ENCODE measurements at regions not wholly inside any gene's neighbourhood (a gene's known extent, or its start where the extent isn't known, plus 50 kb on each side); places are given as distances from the start of the nearest gene placed in this dataset.

DNA sequence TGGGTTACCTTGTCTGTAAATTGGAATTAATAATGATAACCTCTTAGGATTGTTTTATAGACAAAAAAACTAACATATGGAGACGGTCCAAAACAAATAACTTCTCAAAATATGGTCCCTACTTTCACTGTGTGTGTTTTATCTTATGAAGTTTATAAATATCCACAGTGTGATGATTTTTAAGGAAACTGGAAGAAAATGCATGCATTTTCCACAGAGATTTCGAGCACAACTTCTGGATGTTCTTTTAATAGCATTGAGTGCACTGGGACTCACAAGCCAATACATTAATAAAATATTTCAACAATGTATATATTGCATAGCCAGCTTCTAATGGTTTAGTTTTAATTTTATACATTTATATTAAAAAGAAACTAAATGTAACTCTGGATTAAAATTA, 87.9 kb upstream of the SPHKAP start:
- TF ChIP-seq, protein P1, sequence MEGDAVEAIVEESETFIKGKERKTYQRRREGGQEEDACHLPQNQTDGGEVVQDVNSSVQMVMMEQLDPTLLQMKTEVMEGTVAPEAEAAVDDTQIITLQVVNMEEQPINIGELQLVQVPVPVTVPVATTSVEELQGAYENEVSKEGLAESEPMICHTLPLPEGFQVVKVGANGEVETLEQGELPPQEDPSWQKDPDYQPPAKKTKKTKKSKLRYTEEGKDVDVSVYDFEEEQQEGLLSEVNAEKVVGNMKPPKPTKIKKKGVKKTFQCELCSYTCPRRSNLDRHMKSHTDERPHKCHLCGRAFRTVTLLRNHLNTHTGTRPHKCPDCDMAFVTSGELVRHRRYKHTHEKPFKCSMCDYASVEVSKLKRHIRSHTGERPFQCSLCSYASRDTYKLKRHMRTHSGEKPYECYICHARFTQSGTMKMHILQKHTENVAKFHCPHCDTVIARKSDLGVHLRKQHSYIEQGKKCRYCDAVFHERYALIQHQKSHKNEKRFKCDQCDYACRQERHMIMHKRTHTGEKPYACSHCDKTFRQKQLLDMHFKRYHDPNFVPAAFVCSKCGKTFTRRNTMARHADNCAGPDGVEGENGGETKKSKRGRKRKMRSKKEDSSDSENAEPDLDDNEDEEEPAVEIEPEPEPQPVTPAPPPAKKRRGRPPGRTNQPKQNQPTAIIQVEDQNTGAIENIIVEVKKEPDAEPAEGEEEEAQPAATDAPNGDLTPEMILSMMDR (conservative IDR thresholded peaks at IDR 0.05), result no peak
- no peak for TF ChIP-seq ZFX (IDR thresholded peaks at IDR 0.05)

All from C4-2B (cell line).